Ascending aorta (tissue), 2 donors: ENCODE measurements at regions not wholly inside any gene's neighbourhood (a gene's known extent, or its start where the extent isn't known, plus 50 kb on each side); places are given as distances from the start of the nearest gene placed in this dataset.

Source experiments
- DNase-seq, 2 donors: peaks; one replicate each; pipeline ENCODE4 v3.0.0-alpha.2; 2019; ENCODE audit warnings: low spot score in 2 of 2
- H3K27ac ChIP-seq, 2 donors: fragments of 200-600 bp; sonication (generic); one replicate each; pipeline ENCODE4 v1.5.1; 2016 to 2017; ENCODE audit warnings: mild to moderate bottlenecking in 1 of 2
- H3K27me3 ChIP-seq: fragments of 200-600 bp; sonication (generic); one replicate; pipeline ENCODE4 v1.5.1; 2017
- H3K36me3 ChIP-seq, 2 donors: fragments of 200-600 bp; sonication (generic); one replicate each; pipeline ENCODE4 v1.5.1; 2016
- H3K4me1 ChIP-seq, 2 donors: fragments of 200-600 bp; sonication (generic); one replicate each; pipeline ENCODE4 v1.5.1; 2016 to 2017; ENCODE audit warnings: mild to moderate bottlenecking in 1 of 2
- H3K4me3 ChIP-seq, 2 donors: fragments of 200-600 bp; sonication (generic); one replicate each; pipeline ENCODE4 v1.5.1; 2016 to 2017; ENCODE audit warnings: mild to moderate bottlenecking in 1 of 2
- H3K9me3 ChIP-seq, 2 donors: fragments of 200-600 bp; sonication (generic); one replicate each; pipeline ENCODE4 v1.5.1; 2016
- intact Hi-C: fragments of 100-400 bp; cut with DNase I; formaldehyde crosslinking; loops from one replicate; pipeline ENCODE4 v1.15.1; 2023
- TF ChIP-seq, protein P1 (sequence below), 3 experiments: fragments of 200-600 bp in 2 of 3; fragments of 450-650 bp in 1 of 3; sonication (generic) in 2 of 3; IDR thresholded peaks; one replicate each; pipeline ENCODE4 v1.5.1; 2016 to 2019; ENCODE audit warnings: antibody characterized with exemption in 3 of 3, mild to moderate bottlenecking in 1 of 3, moderate library complexity in 1 of 3

DNA sequence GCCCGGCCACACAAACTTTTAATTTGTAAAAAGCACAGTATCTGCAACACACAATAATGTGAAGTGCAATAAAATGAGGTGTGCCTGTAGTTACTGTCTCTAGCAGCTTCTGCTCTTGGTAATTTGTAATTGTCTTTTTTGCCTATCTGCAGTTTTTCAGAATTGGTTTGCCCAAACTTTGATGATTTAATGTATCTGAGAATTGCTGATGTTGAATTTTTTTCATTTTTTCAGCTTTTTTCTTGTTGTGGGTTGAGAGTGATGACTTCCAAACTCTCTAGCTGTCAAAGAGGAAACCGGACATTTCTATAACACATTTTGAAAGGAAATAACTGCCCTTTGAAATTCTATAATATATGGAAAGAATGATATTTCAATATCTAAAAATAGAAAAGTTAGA lies 236.9 kb downstream of the RERGL start:
- intact Hi-C loops, result loop anchor here (5.0 kb wide), 1 partner anchor 91 kb away; no protein-coding TSS in a partner anchor
- Histone ChIP-seq H3K36me3 (no peaks in the 10 kb centered on the region), H3K27ac (no peak overlapping the region), H3K9me3 (no peaks in the 10 kb centered on the region), H3K4me3 (no peak overlapping the region), H3K27me3 (no peaks in the 10 kb centered on the region), H3K4me1 (no peaks in the 10 kb centered on the region)
- no peak for DNase-seq
- TF ChIP-seq, protein P1, sequence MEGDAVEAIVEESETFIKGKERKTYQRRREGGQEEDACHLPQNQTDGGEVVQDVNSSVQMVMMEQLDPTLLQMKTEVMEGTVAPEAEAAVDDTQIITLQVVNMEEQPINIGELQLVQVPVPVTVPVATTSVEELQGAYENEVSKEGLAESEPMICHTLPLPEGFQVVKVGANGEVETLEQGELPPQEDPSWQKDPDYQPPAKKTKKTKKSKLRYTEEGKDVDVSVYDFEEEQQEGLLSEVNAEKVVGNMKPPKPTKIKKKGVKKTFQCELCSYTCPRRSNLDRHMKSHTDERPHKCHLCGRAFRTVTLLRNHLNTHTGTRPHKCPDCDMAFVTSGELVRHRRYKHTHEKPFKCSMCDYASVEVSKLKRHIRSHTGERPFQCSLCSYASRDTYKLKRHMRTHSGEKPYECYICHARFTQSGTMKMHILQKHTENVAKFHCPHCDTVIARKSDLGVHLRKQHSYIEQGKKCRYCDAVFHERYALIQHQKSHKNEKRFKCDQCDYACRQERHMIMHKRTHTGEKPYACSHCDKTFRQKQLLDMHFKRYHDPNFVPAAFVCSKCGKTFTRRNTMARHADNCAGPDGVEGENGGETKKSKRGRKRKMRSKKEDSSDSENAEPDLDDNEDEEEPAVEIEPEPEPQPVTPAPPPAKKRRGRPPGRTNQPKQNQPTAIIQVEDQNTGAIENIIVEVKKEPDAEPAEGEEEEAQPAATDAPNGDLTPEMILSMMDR (IDR thresholded peaks at IDR 0.05), result no peak

DNA sequence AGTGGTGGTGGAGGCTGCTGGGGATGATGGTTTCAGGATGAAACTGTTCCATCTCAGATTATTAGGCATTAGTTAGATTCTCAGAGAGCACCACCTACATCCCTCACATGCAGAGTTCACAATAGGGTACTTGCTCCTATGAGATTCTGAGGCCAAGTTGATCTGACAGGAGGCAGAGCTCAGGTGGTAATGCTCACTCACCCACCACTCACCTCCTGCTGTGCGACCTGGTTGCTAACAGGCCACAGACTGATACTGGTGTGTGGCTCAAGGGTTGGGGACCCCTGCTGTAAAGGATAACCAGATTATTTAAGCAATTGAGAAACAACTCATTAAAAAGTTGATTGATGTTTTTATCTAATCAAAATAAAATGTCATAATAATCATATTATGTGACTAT lies 248.5 kb downstream of the RERGL start:
- DNase-seq, result no peak
- Histone ChIP-seq H3K9me3 (no peaks in the 10 kb centered on the region), H3K27ac (no peak overlapping the region), H3K4me1 (no peaks in the 10 kb centered on the region), H3K36me3 (no peaks in the 10 kb centered on the region), H3K27me3 (no peaks in the 10 kb centered on the region), H3K4me3 (no peak overlapping the region)
- intact Hi-C loops, result no loop called here
- TF ChIP-seq, protein P1 (IDR thresholded peaks at IDR 0.05), result no peak

DNA sequence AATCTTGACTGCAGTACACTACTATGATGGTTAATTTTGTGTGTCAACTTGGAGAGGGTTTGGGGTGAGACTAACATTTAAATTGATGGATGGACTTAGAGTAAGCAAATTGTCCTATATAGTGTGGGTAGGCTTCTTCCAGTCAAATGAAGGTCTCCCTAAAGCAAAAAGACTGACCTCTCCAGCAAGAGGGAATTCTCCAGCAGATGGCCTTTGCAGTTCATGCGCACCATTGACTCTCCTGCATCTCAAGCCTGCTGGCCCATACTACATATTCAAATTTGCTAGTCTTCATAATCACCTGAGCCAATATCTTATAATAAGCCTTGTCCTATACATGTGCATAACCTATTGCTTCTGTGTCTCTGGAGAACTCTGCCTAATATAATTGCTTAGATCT lies 260.2 kb downstream of the RERGL start:
- H3K9me3 ChIP-seq, result no peaks in the 10 kb centered on the region
- H3K36me3 ChIP-seq, result no peaks in the 10 kb centered on the region
- H3K27me3 ChIP-seq, result no peaks in the 10 kb centered on the region
- H3K27ac ChIP-seq, result no peak overlapping the region
- H3K4me1 ChIP-seq, result no peaks in the 10 kb centered on the region
- TF ChIP-seq, protein P1 (IDR thresholded peaks at IDR 0.05), result no peak
- DNase-seq, result no peak
- no peak overlapping the region for H3K4me3 ChIP-seq
- intact Hi-C loops, result no loop called here

DNA sequence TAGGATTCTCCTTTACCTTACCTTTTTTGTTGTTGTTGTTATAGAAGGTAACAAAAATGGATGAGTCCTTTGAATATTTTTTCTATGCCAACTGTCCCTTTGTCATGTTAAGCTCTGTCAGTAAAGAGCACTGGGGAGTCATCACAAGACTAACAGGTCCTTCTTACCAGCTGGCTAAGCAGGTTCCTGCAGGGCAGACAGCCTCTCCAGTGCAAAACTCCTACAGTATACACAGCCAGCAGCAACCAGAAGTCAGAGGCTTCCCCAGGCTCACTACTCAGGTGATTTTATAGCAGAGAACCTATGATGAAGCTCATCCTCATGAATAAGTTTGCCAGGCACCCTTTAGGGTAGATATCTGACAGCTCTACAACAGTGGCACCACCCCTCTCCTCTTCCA lies 271.1 kb downstream of the RERGL start:
- Histone ChIP-seq H3K4me3 (no peak overlapping the region), H3K4me1 (no peaks in the 10 kb centered on the region), H3K9me3 (no peaks in the 10 kb centered on the region), H3K27ac (no peak overlapping the region), H3K27me3 (no peaks in the 10 kb centered on the region), H3K36me3 (no peaks in the 10 kb centered on the region)
- no peak for DNase-seq
- intact Hi-C loops, result no loop called here
- TF ChIP-seq, protein P1 (IDR thresholded peaks at IDR 0.05), result no peak

DNA sequence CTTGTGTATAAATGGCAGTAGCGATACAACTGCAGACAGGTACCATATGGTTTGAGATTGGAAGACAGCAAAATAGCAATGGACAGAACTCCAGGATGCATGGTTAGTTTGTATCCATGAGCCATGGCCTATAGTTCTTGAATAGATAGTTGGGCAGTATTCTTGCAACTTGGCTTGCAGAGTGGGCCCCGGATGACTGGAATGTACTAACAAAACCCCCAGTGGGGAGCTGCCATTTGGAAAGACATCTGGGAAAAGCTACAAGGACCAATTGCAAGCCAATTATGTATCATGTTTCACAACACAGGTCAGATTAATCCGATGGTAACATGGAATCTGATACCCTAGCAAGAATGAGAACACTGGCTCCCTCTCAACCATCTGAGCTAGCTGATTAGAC lies 279.6 kb downstream of the RERGL start:
- intact Hi-C loops, result no loop called here
- H3K27ac ChIP-seq, result no peak overlapping the region
- no peak overlapping the region for H3K4me3 ChIP-seq
- TF ChIP-seq, protein P1 (IDR thresholded peaks at IDR 0.05), result no peak
- H3K36me3 ChIP-seq, result no peaks in the 10 kb centered on the region
- DNase-seq, result no peak
- no peaks in the 10 kb centered on the region for H3K4me1 ChIP-seq
- H3K9me3 ChIP-seq, result peaks cover 0 to 5% of the 10 kb centered on the region in 2 donors
- no peaks in the 10 kb centered on the region for H3K27me3 ChIP-seq

DNA sequence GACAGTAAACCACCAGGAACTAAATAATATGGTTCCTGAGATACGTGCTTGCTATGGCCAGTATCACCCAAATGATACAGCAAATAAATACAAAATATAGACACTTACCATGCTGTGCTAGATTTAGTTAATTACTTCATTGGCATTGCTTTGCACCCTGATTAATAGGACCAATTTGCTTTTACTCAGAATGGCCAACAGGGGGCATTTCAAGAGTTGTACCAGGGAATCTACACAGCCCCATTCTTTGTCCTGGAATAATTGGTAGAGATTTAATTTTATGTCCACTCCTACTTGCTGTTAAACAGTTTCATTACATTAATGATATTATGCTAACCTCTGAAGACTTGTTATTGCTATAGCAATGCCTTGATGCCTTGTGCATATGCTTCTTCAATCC lies 280.8 kb downstream of the RERGL start:
- peaks cover 0 to 5% of the 10 kb centered on the region in 2 donors for H3K9me3 ChIP-seq
- H3K4me1 ChIP-seq, result no peaks in the 10 kb centered on the region
- DNase-seq, result no peak
- TF ChIP-seq, protein P1 (IDR thresholded peaks at IDR 0.05), result no peak
- no peaks in the 10 kb centered on the region for H3K27me3 ChIP-seq
- H3K36me3 ChIP-seq, result no peaks in the 10 kb centered on the region
- no peak overlapping the region for H3K4me3 ChIP-seq
- intact Hi-C loops, result no loop called here
- no peak overlapping the region for H3K27ac ChIP-seq
